GM12878 (cell line): ENCODE measurements at regions not wholly inside any gene's neighbourhood (a gene's known extent, or its start where the extent isn't known, plus 50 kb on each side); places are given as distances from the start of the nearest gene placed in this dataset.

ENCODE experiments used
- EP300 ChIP-seq, 2 experiments: fragments of 150-350 bp in 1 of 2; IDR thresholded peaks; 2 replicates each; pipeline ENCODE4 v1.6.1; 2011 to 2012; ENCODE audit warnings: low read depth in 2 of 2, low read length in 2 of 2, borderline replicate concordance in 1 of 2, improper control_type of control experiment in 1 of 2, inconsistent platforms in 1 of 2; ENCODE audit not compliant: control insufficient read depth in 1 of 2
- POLR2AphosphoS5 ChIP-seq: IDR thresholded peaks from 2 replicates; pipeline ENCODE4 v1.6.1; 2011; ENCODE audit warnings: mild to moderate bottlenecking, low read length, inconsistent platforms
- TF ChIP-seq, protein P1 (sequence below), 3 experiments: IDR thresholded peaks in 2 of 3; conservative IDR thresholded peaks in 1 of 3; 2 replicates each; pipeline ENCODE4 v1.5.1; 2011; ENCODE audit warnings: low read depth in 3 of 3, low read length in 3 of 3, mild to moderate bottlenecking in 3 of 3, control low read depth in 2 of 3, moderate library complexity in 2 of 3, inconsistent platforms in 1 of 3, mixed read lengths in 1 of 3; ENCODE audit not compliant: control insufficient read depth in 2 of 3, insufficient read depth in 1 of 3; ENCODE audit errors: extremely low read depth in 1 of 3

DNA sequence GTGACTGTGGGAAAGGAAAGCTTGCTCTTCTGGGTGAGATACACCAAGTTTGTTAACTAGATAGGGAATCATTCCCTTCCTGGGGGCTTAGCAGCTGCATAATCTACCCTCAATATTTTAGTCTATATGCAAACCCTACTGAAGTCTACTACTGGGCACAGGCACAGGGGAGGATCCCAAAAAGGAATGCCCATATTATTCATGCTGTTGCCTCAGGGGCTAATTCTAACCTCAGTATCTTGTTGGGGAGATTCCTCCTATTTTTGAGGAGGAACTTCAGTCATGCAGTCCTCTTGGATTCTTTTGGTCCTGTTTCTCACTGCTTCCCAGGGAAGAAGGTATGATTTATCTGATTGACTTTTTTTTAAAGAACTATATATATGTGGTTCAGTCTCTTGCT lies 58.9 kb upstream of the ANKS1B start:
- TF ChIP-seq, protein P1, sequence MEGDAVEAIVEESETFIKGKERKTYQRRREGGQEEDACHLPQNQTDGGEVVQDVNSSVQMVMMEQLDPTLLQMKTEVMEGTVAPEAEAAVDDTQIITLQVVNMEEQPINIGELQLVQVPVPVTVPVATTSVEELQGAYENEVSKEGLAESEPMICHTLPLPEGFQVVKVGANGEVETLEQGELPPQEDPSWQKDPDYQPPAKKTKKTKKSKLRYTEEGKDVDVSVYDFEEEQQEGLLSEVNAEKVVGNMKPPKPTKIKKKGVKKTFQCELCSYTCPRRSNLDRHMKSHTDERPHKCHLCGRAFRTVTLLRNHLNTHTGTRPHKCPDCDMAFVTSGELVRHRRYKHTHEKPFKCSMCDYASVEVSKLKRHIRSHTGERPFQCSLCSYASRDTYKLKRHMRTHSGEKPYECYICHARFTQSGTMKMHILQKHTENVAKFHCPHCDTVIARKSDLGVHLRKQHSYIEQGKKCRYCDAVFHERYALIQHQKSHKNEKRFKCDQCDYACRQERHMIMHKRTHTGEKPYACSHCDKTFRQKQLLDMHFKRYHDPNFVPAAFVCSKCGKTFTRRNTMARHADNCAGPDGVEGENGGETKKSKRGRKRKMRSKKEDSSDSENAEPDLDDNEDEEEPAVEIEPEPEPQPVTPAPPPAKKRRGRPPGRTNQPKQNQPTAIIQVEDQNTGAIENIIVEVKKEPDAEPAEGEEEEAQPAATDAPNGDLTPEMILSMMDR (IDR thresholded peaks at IDR 0.05 in 2 of 3, conservative IDR thresholded peaks at IDR 0.05 in 1 of 3; ENCODE audit: control insufficient read depth in 2 of 3, extremely low read depth in 1 of 3, insufficient read depth in 1 of 3, low read depth in 3 of 3, low read length in 3 of 3): no peak
- no peak for TF ChIP-seq EP300 (IDR thresholded peaks at IDR 0.05; ENCODE audit: borderline replicate concordance in 1 of 2, control insufficient read depth in 1 of 2, low read depth in 2 of 2, low read length in 2 of 2)
- no peak for TF ChIP-seq POLR2AphosphoS5
